GM19328 (cell line): ENCODE measurements at regions not wholly inside any gene's neighbourhood (a gene's known extent, or its start where the extent isn't known, plus 50 kb on each side); places are given as distances from the start of the nearest gene placed in this dataset.
"Not testable (repeated sequence)": the region's sequence is repeated elsewhere in the genome, so short reads cannot be mapped to it uniquely, and the experiment has no call there.

Experiments
- ATAC-seq: cut with Tn5 transposase; IDR thresholded peaks from one replicate; pipeline ENCODE4 v1.9.1; 2021; ENCODE audit warnings: mild to moderate bottlenecking, moderate library complexity; ENCODE audit not compliant: unreplicated experiment

- ATAC-seq, result no peak
These were observed 736.8 kb downstream of the MCTP2 start for GRCh38 chr15:94968133-94968532.

- ATAC-seq, result no peak
These were observed 738.7 kb downstream of the MCTP2 start for GRCh38 chr15:94970096-94970495.

- no peak for ATAC-seq
These were observed 739.4 kb downstream of the MCTP2 start for GRCh38 chr15:94970802-94971201.

GRCh38 chr15:94972314-94972713, 741.0 kb downstream of the MCTP2 start:
- ATAC-seq, result no peak

DNA sequence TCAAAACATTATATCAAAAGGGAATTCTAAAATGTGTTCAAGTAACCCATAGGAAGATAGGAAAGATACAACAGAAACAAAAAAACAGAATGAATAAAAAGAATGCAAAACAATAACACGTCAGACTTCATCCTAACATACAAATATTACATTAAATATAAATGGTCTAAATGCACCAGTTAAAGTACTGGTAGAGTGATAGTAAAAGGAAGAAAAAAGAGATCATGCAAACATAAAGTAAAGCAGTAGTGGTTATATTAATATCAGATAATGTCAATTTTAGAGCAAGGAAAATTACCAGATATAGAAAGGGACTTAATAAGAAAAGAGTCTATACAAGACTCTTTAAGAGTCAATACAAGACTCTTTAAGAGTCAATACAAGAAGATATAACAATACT, 755.7 kb downstream of the MCTP2 start:
- no peak for ATAC-seq

GRCh38 chr15:94991718-94992117, 760.4 kb downstream of the MCTP2 start:
- no peak for ATAC-seq

DNA sequence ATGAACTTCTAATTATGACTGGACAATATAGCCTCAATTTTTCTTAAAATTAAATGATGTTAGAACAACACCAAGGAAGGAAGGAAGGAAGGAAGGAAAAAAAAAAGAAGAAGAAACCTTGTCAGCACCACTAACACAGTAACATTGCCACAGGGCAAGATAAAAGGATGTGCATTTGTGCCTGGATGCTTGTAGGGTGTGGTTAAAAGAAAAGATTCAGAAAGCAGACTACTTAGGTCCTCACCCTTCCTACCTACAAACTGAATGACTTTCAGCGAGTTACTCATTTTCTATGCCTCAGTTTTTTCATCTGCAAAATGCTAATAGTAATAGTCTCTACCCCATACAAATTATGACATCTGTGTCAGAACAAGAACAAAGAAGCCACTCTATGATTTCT, 778.3 kb downstream of the MCTP2 start:
- no peak for ATAC-seq

GRCh38 chr15:95013381-95013780, 782.0 kb downstream of the MCTP2 start:
- no peak for ATAC-seq

DNA sequence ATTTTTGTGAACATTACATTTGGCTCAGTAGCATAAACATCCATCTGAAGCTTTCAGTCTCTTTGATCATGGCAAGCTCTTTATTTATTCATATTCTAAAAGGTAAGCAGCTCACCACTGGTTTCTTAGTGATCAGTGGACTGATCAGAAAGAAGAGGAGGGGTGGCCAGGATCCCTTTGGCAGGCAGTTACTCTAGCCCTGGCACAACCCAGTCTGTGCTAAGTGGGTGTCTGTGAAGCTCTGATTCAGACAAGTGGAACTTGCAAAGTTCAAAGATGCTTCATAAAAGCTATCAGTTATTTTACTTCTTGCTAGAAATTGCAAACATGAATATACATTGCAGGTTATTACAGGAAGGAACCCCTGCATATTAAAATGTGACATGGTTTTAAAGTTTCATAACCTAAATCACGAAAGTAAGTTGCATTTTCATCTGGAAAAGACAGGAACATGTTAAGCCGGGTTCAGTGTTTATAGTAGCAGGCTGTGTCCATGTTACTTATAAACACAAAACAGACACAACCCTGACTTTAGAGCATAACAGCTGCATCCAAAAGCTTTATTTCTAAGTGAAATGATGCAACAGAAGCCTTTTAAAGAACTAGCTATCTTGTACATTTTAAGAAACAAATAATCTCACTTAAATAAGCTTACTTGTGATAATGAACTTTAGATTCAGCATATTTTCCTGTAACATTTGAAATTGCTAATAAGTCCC, 785.3 kb downstream of the MCTP2 start:
- ATAC-seq, result no peak

- no peak for ATAC-seq
These were observed 786.4 kb downstream of the MCTP2 start for GRCh38 chr15:95017666-95018328.

DNA sequence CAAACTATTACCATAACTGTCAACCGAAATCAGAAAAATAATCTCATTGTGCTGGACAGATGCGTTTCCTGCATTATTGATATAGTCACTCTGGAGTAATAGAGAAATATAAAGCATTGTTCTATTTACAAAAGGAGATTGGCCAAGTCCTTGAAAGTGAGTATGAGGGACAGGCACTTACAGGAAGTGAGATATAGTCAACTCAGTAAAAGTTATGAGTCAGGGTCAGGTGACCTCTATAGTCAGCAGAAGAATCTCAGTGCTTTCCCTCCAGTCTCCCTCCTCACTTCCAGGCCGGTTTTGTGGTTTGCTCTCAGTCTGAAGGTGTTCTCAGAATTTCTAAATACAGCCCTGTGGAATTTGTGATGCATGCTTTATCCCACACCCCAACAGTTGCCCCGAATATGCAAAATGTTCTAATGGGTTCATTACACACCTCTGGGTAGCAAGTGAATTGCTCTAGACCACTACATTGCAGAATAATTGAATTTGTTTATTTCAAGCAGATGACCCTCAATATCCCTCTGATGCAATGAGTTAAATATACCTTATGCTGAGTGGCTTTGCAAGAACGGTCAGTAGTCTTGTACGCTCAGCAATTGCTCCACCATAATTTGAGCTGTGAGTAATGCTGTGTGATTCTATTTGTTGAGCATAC, 787.7 kb downstream of the MCTP2 start:
- no peak for ATAC-seq

- ATAC-seq, result no peak
These were observed 788.5 kb downstream of the MCTP2 start for GRCh38 chr15:95019907-95020306.

DNA sequence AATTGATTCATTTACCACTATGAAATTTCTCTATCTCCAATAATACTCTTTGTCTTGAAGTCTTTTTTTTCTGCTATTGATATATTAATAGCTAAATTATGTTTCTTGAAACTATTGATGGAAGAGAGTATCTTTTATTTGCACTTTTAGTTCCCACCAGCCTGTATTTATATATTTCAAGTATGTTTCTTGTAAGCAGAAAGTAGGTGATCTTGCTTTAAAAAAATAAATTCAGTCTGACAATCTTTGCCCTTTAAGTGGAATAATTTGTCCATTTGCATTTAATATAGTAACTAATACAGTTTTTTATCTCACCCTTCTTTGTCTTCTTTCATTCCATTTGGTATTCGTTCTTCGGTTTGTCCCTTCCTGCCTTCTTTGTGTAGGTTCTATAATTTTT, 790.5 kb downstream of the MCTP2 start:
- ATAC-seq, result no peak

GRCh38 chr15:95024351-95024750, 793.0 kb downstream of the MCTP2 start:
- no peak for ATAC-seq

GRCh38 chr15:95025924-95026728, 794.8 kb downstream of the MCTP2 start:
- no peak for ATAC-seq

DNA sequence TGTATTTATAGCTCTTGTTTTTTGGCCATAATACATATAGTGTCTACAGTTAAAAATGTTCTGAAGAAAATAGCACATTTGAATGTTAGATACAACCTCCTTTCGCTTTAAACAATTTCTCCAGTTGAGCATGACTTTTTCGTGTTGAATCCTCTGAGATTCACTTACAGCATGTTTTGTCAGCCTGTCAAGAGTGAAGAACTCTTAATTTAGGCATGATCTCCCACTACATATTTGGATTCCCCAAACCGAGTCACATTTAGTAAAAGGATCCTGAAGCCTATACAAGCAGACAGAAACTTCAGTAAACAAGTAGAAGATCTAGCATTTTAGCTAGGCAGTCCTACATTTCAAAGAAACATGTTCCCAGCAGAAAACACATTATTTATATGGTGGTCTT, 796.6 kb downstream of the MCTP2 start:
- no peak for ATAC-seq

- no peak for ATAC-seq
These were observed 800.8 kb downstream of the MCTP2 start for GRCh38 chr15:95032156-95032555.

- no peak for ATAC-seq
These were observed 803.7 kb downstream of the MCTP2 start for GRCh38 chr15:95035106-95035505.

GRCh38 chr15:95041297-95041696, 809.9 kb downstream of the MCTP2 start:
- ATAC-seq, result no peak

- ATAC-seq, result not testable (repeated sequence)
These were observed 812.0 kb downstream of the MCTP2 start for GRCh38 chr15:95043236-95043932.

GRCh38 chr15:95043933-95044313, 812.6 kb downstream of the MCTP2 start:
- ATAC-seq, result no peak
